ENCODE measurements at regions not wholly inside any gene's neighbourhood (a gene's known extent, or its start where the extent isn't known, plus 50 kb on each side); places are given as distances from the start of the nearest gene placed in this dataset.
A peak's percentile ranks its signal among the peaks of the same experiment; 100 is the strongest.

- DNase-seq = no peak
These were observed 86.3 kb upstream of the XCR1 start for GRCh38 chr3:46113608-46114007.

GRCh38 chr3:46112984-46113383 lies 85.7 kb upstream of the XCR1 start:
- no peak for DNase-seq

GRCh38 chr3:46112296-46112695 lies 85.0 kb upstream of the XCR1 start:
- no peak for DNase-seq

GRCh38 chr3:46110701-46111493 lies 83.6 kb upstream of the XCR1 start:
- DNase-seq = peak in 1 of 2 donors; percentile 33

GRCh38 chr3:46107682-46108081 lies 80.4 kb upstream of the XCR1 start:
- DNase-seq = no peak

GRCh38 chr3:46105306-46105919 lies 78.1 kb upstream of the XCR1 start:
- DNase-seq = no peak

- DNase-seq = no peak
These were observed 77.4 kb upstream of the XCR1 start for GRCh38 chr3:46104706-46105105.

- no peak for DNase-seq
These were observed 75.5 kb upstream of the XCR1 start for GRCh38 chr3:46102780-46103130.

GRCh38 chr3:46102059-46102779 lies 74.9 kb upstream of the XCR1 start:
- no peak for DNase-seq

GRCh38 chr3:46100812-46101211 lies 73.5 kb upstream of the XCR1 start:
- DNase-seq = no peak

GRCh38 chr3:46098319-46098761 lies 71.1 kb upstream of the XCR1 start:
- DNase-seq = no peak

- no peak for DNase-seq
These were observed 70.5 kb upstream of the XCR1 start for GRCh38 chr3:46097691-46098241.

- no peak for DNase-seq
These were observed 69.5 kb upstream of the XCR1 start for GRCh38 chr3:46096781-46097180.

GRCh38 chr3:46096336-46096735 lies 69.1 kb upstream of the XCR1 start:
- no peak for DNase-seq

GRCh38 chr3:46095307-46095706 lies 68.0 kb upstream of the XCR1 start:
- DNase-seq = no peak

- no peak for DNase-seq
These were observed 67.2 kb upstream of the XCR1 start for GRCh38 chr3:46094506-46094905.

- no peak for DNase-seq
These were observed 66.7 kb upstream of the XCR1 start for GRCh38 chr3:46093966-46094365.

GRCh38 chr3:46093327-46093942 lies 66.2 kb upstream of the XCR1 start:
- DNase-seq = no peak

GRCh38 chr3:46092702-46093080 lies 65.4 kb upstream of the XCR1 start:
- DNase-seq = no peak

- no peak for DNase-seq
These were observed 64.7 kb upstream of the XCR1 start for GRCh38 chr3:46091741-46092701.

- DNase-seq = no peak
These were observed 63.8 kb upstream of the XCR1 start for GRCh38 chr3:46091046-46091445.
